Kidney (tissue), 13 donors: ENCODE measurements at regions not wholly inside any gene's neighbourhood (a gene's known extent, or its start where the extent isn't known, plus 50 kb on each side); places are given as distances from the start of the nearest gene placed in this dataset.

Source experiments
- DNase-seq, 5 donors: peaks; one replicate each; pipeline ENCODE4 v3.0.0-alpha.2; 2013 to 2020
- FAIRE-seq: peaks from 2 replicates; lab custom pipeline; 2012; peaks lifted over from hg19 to GRCh38; lab: Jason Lieb, UNC
- H3K27ac ChIP-seq, 2 donors: one replicate each; pipeline ENCODE4 v1.7.0; 2013; ENCODE audit warnings: low read depth in 2 of 2, low read length in 2 of 2, inconsistent platforms in 1 of 2
- H3K27me3 ChIP-seq: one replicate; pipeline ENCODE4 v1.7.1; 2013; ENCODE audit warnings: low read length, inconsistent platforms; ENCODE audit not compliant: control insufficient read depth, insufficient read depth
- H3K36me3 ChIP-seq, 3 donors: one replicate each; pipeline versions ENCODE4 v1.7.0 to v1.7.1; 2013; ENCODE audit warnings: low read length in 3 of 3, control low read depth in 1 of 3, inconsistent platforms in 1 of 3; ENCODE audit not compliant: insufficient read depth in 3 of 3, control insufficient read depth in 2 of 3
- H3K4me1 ChIP-seq, 3 donors: one replicate each; pipeline versions ENCODE4 v1.7.0 to v1.7.1; 2013; ENCODE audit warnings: low read length in 3 of 3, inconsistent platforms in 1 of 3, low read depth in 1 of 3; ENCODE audit not compliant: control insufficient read depth in 2 of 3, insufficient read depth in 2 of 3
- H3K4me3 ChIP-seq, 3 donors: one replicate each; pipeline versions ENCODE4 v1.7.0 to v1.8.1; 2013; ENCODE audit warnings: low read length in 3 of 3, control low read depth in 1 of 3, inconsistent platforms in 1 of 3
- H3K9ac ChIP-seq, 3 donors: one replicate each; pipeline versions ENCODE4 v1.7.0 to v1.7.1; 2013; ENCODE audit warnings: low read length in 3 of 3, control low read depth in 1 of 3, inconsistent platforms in 1 of 3
- H3K9me3 ChIP-seq, 3 donors: one replicate each; pipeline versions ENCODE4 v1.7.0 to v1.7.1; 2013; ENCODE audit warnings: low read length in 3 of 3, control low read depth in 1 of 3, inconsistent platforms in 1 of 3; ENCODE audit not compliant: control insufficient read depth in 2 of 3, insufficient read depth in 1 of 3
- CTCF ChIP-seq: IDR thresholded peaks from 3 replicates; pipeline ENCODE4 v1.5.1; 2012; ENCODE audit warnings: mild to moderate bottlenecking, moderate library complexity, borderline replicate concordance; ENCODE audit not compliant: insufficient read depth; ENCODE audit errors: extremely low read depth
- intact Hi-C: fragments of 100-400 bp; cut with DNase I; formaldehyde crosslinking; loops from one replicate; pipeline ENCODE4 v1.11.1; 2022
- donor health status: control.
- donor health status: control.
- donor health status: control.
- donor health status: control.
- donor health status: control.
- donor health status: DM: yes; HTN: yes; CAD: no.
- donor health status: Normal renal cell carcinoma (clear cell type).

- Histone ChIP-seq H3K36me3 (no peaks in the 10 kb centered on the region), H3K27ac (no peak overlapping the region), H3K9ac (no peak overlapping the region), H3K9me3 (no peaks in the 10 kb centered on the region), H3K4me3 (no peak overlapping the region), H3K27me3 (no peaks in the 10 kb centered on the region), H3K4me1 (peaks cover 0 to 4% (median 0%) of the 10 kb centered on the region in 3 donors)
- no peak for DNase-seq
- TF ChIP-seq CTCF: no peak
- intact Hi-C loops: no loop called here
- no peak for FAIRE-seq
Observed at GRCh38 chr13:74045583-74045982, 88.6 kb downstream of the KLF12 start.

- FAIRE-seq: no peak
- Histone ChIP-seq H3K9ac (no peak overlapping the region), H3K9me3 (no peaks in the 10 kb centered on the region), H3K36me3 (no peaks in the 10 kb centered on the region), H3K4me3 (no peak overlapping the region), H3K27me3 (no peaks in the 10 kb centered on the region), H3K27ac (no peak overlapping the region), H3K4me1 (no peaks in the 10 kb centered on the region)
- TF ChIP-seq CTCF: no peak
- no peak for DNase-seq
- intact Hi-C loops: no loop called here
Observed at GRCh38 chr13:74043237-74043636, 91.0 kb downstream of the KLF12 start.

- Histone ChIP-seq H3K4me1 (no peaks in the 10 kb centered on the region), H3K9ac (no peak overlapping the region), H3K27me3 (no peaks in the 10 kb centered on the region), H3K36me3 (no peaks in the 10 kb centered on the region), H3K27ac (no peak overlapping the region), H3K4me3 (no peak overlapping the region), H3K9me3 (no peaks in the 10 kb centered on the region)
- FAIRE-seq (no peak), DNase-seq (peak in 4 of 5 donors; percentile 22 to 46 (median 38))
- peak; percentile 45 for TF ChIP-seq CTCF
- intact Hi-C loops: no loop called here
Observed at GRCh38 chr13:74040200-74040599, 94.0 kb downstream of the KLF12 start.

- no peak for FAIRE-seq
- Histone ChIP-seq H3K36me3 (no peaks in the 10 kb centered on the region), H3K27ac (no peak overlapping the region), H3K27me3 (no peaks in the 10 kb centered on the region), H3K4me1 (no peaks in the 10 kb centered on the region), H3K4me3 (no peak overlapping the region), H3K9me3 (no peaks in the 10 kb centered on the region), H3K9ac (no peak overlapping the region)
- TF ChIP-seq CTCF: no peak
- no peak for DNase-seq
- intact Hi-C loops: no loop called here
Observed at GRCh38 chr13:74039667-74040066, 94.5 kb downstream of the KLF12 start.
